GDM1 (cell line): ENCODE measurements at regions not wholly inside any gene's neighbourhood (a gene's known extent, or its start where the extent isn't known, plus 50 kb on each side); places are given as distances from the start of the nearest gene placed in this dataset.

Experiments used
- DNase-seq: peaks from one replicate; lab custom pipeline; 2025; lab: John Stamatoyannopoulos, UW

- DNase-seq, result no peak
Measured at GRCh38 chr1:81618376-81618775, 182.4 kb upstream of the ADGRL2 start.

GRCh38 chr1:81617308-81617967 lies 183.3 kb upstream of the ADGRL2 start:
- DNase-seq, result no peak

GRCh38 chr1:81613803-81614202 lies 186.9 kb upstream of the ADGRL2 start:
- DNase-seq, result no peak

- no peak for DNase-seq
Measured at GRCh38 chr1:81607924-81608323, 192.8 kb upstream of the ADGRL2 start.

- no peak for DNase-seq
Measured at GRCh38 chr1:81607086-81607485, 193.6 kb upstream of the ADGRL2 start.

GRCh38 chr1:81606656-81607055 lies 194.1 kb upstream of the ADGRL2 start:
- DNase-seq, result no peak

GRCh38 chr1:81605023-81605422 lies 195.7 kb upstream of the ADGRL2 start:
- DNase-seq, result no peak

- DNase-seq, result no peak
Measured at GRCh38 chr1:81600878-81601622, 199.7 kb upstream of the ADGRL2 start.

- DNase-seq, result no peak
Measured at GRCh38 chr1:81600363-81600762, 200.4 kb upstream of the ADGRL2 start.

- no peak for DNase-seq
Measured at GRCh38 chr1:81598623-81599022, 202.1 kb upstream of the ADGRL2 start.

- no peak for DNase-seq
Measured at GRCh38 chr1:81597720-81598426, 202.9 kb upstream of the ADGRL2 start.

- DNase-seq, result no peak
Measured at GRCh38 chr1:81596341-81596740, 204.4 kb upstream of the ADGRL2 start.

- no peak for DNase-seq
Measured at GRCh38 chr1:81594206-81594605, 206.5 kb upstream of the ADGRL2 start.

- no peak for DNase-seq
Measured at GRCh38 chr1:81592233-81592632, 208.5 kb upstream of the ADGRL2 start.

GRCh38 chr1:81590171-81590570 lies 210.6 kb upstream of the ADGRL2 start:
- no peak for DNase-seq

- DNase-seq, result no peak
Measured at GRCh38 chr1:81588149-81588548, 212.6 kb upstream of the ADGRL2 start.

GRCh38 chr1:81587426-81587825 lies 213.3 kb upstream of the ADGRL2 start:
- no peak for DNase-seq

GRCh38 chr1:81585371-81585770 lies 215.4 kb upstream of the ADGRL2 start:
- DNase-seq, result no peak

- DNase-seq, result no peak
Measured at GRCh38 chr1:81584398-81584797, 216.3 kb upstream of the ADGRL2 start.

- DNase-seq, result no peak
Measured at GRCh38 chr1:81583878-81584277, 216.9 kb upstream of the ADGRL2 start.

GRCh38 chr1:81582467-81582986 lies 218.2 kb upstream of the ADGRL2 start:
- no peak for DNase-seq

GRCh38 chr1:81578867-81579266 lies 221.9 kb upstream of the ADGRL2 start:
- no peak for DNase-seq
